HUES6 (cell line): ENCODE measurements at regions not wholly inside any gene's neighbourhood (a gene's known extent, or its start where the extent isn't known, plus 50 kb on each side); places are given as distances from the start of the nearest gene placed in this dataset.
"Not testable (repeated sequence)": the region's sequence is repeated elsewhere in the genome, so short reads cannot be mapped to it uniquely, and the experiment has no call there.

Experiments
- H3K27ac ChIP-seq: 2 replicates; pipeline ENCODE4 v1.7.0; 2013; ENCODE audit warnings: low read depth, mild to moderate bottlenecking, low read length, inconsistent platforms
- H3K27me3 ChIP-seq: 2 replicates; pipeline ENCODE4 v1.6.1; 2013; ENCODE audit warnings: low read length; ENCODE audit not compliant: control insufficient read depth, insufficient read depth
- H3K36me3 ChIP-seq: 2 replicates; pipeline ENCODE4 v1.6.1; 2013; ENCODE audit warnings: low read length; ENCODE audit not compliant: control insufficient read depth, insufficient read depth
- H3K4me1 ChIP-seq: 2 replicates; pipeline ENCODE4 v1.6.1; 2013; ENCODE audit warnings: low read length; ENCODE audit not compliant: control insufficient read depth, insufficient read depth
- H3K4me3 ChIP-seq: 2 replicates; pipeline ENCODE4 v1.5.1; 2013; ENCODE audit warnings: low read depth, low read length
- H3K9ac ChIP-seq: one replicate; pipeline ENCODE4 v1.6.1; 2013; ENCODE audit warnings: mild to moderate bottlenecking, low read length
- H3K9me3 ChIP-seq: 2 replicates; pipeline ENCODE4 v1.6.1; 2013; ENCODE audit warnings: low read depth, low read length; ENCODE audit not compliant: control insufficient read depth, insufficient read depth

GRCh38 chr2:38243186-38243880 lies 133.7 kb downstream of the ATL2 start:
- Histone ChIP-seq H3K4me1 (no peaks in the 10 kb centered on the region), H3K36me3 (no peaks in the 10 kb centered on the region), H3K27ac (no peak overlapping the region), H3K9ac (no peak overlapping the region), H3K27me3 (no peaks in the 10 kb centered on the region), H3K9me3 (no peaks in the 10 kb centered on the region), H3K4me3 (no peak overlapping the region)

- Histone ChIP-seq H3K9ac (no peak overlapping the region), H3K9me3 (no peaks in the 10 kb centered on the region), H3K36me3 (no peaks in the 10 kb centered on the region), H3K4me3 (no peak overlapping the region), H3K4me1 (no peaks in the 10 kb centered on the region), H3K27ac (no peak overlapping the region), H3K27me3 (no peaks in the 10 kb centered on the region)
Observed at GRCh38 chr2:38239452-38239851, 137.6 kb downstream of the ATL2 start.

GRCh38 chr2:38238705-38239104 lies 138.4 kb downstream of the ATL2 start:
- H3K27me3 ChIP-seq, H3K9me3 ChIP-seq, H3K27ac ChIP-seq, H3K4me1 ChIP-seq, H3K4me3 ChIP-seq, H3K9ac ChIP-seq, H3K36me3 ChIP-seq: not testable (repeated sequence)

GRCh38 chr2:38237311-38237710 lies 139.8 kb downstream of the ATL2 start:
- Histone ChIP-seq H3K27ac (no peak overlapping the region), H3K4me1 (no peaks in the 10 kb centered on the region), H3K9me3 (no peaks in the 10 kb centered on the region), H3K27me3 (no peaks in the 10 kb centered on the region), H3K4me3 (no peak overlapping the region), H3K9ac (no peak overlapping the region), H3K36me3 (no peaks in the 10 kb centered on the region)

- Histone ChIP-seq H3K9ac (no peak overlapping the region), H3K27ac (no peak overlapping the region), H3K4me3 (no peak overlapping the region), H3K9me3 (no peaks in the 10 kb centered on the region), H3K36me3 (no peaks in the 10 kb centered on the region), H3K4me1 (no peaks in the 10 kb centered on the region), H3K27me3 (no peaks in the 10 kb centered on the region)
Observed at GRCh38 chr2:38233231-38233983, 143.7 kb downstream of the ATL2 start.

GRCh38 chr2:38232454-38232853 lies 144.6 kb downstream of the ATL2 start:
- Histone ChIP-seq H3K9me3 (no peaks in the 10 kb centered on the region), H3K27ac (no peak overlapping the region), H3K9ac (no peak overlapping the region), H3K4me1 (no peaks in the 10 kb centered on the region), H3K4me3 (no peak overlapping the region), H3K36me3 (no peaks in the 10 kb centered on the region), H3K27me3 (no peaks in the 10 kb centered on the region)

GRCh38 chr2:38230756-38231155 lies 146.3 kb downstream of the ATL2 start:
- Histone ChIP-seq H3K9me3 (no peaks in the 10 kb centered on the region), H3K4me1 (no peaks in the 10 kb centered on the region), H3K36me3 (no peaks in the 10 kb centered on the region), H3K27me3 (no peaks in the 10 kb centered on the region; the same call in 1 of the 2 replicates), H3K4me3 (no peak overlapping the region), H3K27ac (no peak overlapping the region), H3K9ac (no peak overlapping the region)

GRCh38 chr2:38228753-38229152 lies 148.3 kb downstream of the ATL2 start:
- Histone ChIP-seq H3K27me3 (no peaks in the 10 kb centered on the region; the same call in 1 of the 2 replicates), H3K27ac (no peak overlapping the region), H3K4me3 (no peak overlapping the region), H3K9ac (no peak overlapping the region), H3K9me3 (no peaks in the 10 kb centered on the region), H3K36me3 (no peaks in the 10 kb centered on the region), H3K4me1 (peaks cover 15% of the 10 kb centered on the region)

GRCh38 chr2:38224821-38225437 lies 149.0 kb upstream of the CYP1B1 start:
- Histone ChIP-seq H3K9ac (no peak overlapping the region), H3K4me1 (peaks cover 15% of the 10 kb centered on the region), H3K36me3 (no peaks in the 10 kb centered on the region), H3K27ac (no peak overlapping the region), H3K27me3 (no peaks in the 10 kb centered on the region; the same call in 1 of the 2 replicates), H3K9me3 (0 out of 2 replicates have a peak, but pooled peaks cover 4% of the 10 kb centered on the region), H3K4me3 (no peak overlapping the region)

GRCh38 chr2:38224181-38224580 lies 148.2 kb upstream of the CYP1B1 start:
- Histone ChIP-seq H3K27ac (no peak overlapping the region), H3K9ac (no peak overlapping the region), H3K4me1 (peaks cover 15% of the 10 kb centered on the region), H3K9me3 (0 out of 2 replicates have a peak, but pooled peaks cover 6% of the 10 kb centered on the region), H3K4me3 (no peak overlapping the region), H3K36me3 (no peaks in the 10 kb centered on the region), H3K27me3 (no peaks in the 10 kb centered on the region; the same call in 1 of the 2 replicates)

GRCh38 chr2:38223256-38223655 lies 147.3 kb upstream of the CYP1B1 start:
- no peaks in the 10 kb centered on the region for H3K36me3 ChIP-seq
- no peak overlapping the region for H3K27ac ChIP-seq
- no peak overlapping the region for H3K4me3 ChIP-seq
- 0 out of 2 replicates have a peak, but pooled peaks cover 6% of the 10 kb centered on the region for H3K9me3 ChIP-seq
- H3K4me1 ChIP-seq = peaks cover 15% of the 10 kb centered on the region
- no peaks in the 10 kb centered on the region; the same call in 1 of the 2 replicates for H3K27me3 ChIP-seq
- H3K9ac ChIP-seq = no peak overlapping the region
